ENCODE measurements at regions not wholly inside any gene's neighbourhood (a gene's known extent, or its start where the extent isn't known, plus 50 kb on each side); places are given as distances from the start of the nearest gene placed in this dataset.

DNA sequence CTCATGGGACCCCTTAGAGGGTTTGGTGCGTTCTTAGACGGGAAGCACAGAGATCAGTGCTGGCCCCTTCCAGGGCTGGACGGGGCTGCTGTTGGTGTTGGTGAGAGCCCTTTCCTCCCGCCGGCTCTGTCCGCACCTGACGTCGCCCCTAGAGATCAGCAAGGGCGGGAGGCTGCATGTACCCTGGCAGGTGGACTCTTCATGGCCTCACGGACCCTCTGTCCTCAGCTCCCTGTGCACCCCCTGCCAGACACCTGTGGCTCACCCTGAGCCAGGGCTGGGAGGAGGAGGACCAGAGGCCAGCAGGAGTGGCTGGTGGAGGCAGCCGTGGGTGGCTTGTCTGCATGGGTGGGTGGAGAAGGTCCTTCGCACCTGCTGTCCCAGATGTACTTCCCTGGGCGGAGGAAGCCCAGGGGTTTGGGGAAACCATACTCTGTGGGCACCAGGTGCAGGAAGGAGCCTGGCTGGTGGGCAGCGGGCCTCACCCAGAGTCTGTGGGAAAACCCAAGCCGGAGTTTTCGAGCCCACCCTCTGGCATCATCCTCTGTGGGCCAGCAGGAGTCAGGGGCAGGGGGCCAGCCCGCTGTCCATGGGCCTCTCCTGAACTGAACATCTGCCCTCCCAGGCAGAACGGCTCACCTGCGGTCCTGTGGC, 348.6 kb downstream of the SEC14L1 start:
- H3K4me2 ChIP-seq (ENCODE audit: low read length) = no peak overlapping the region
- no peak overlapping the region for H2AFZ ChIP-seq (ENCODE audit: low read depth, low read length)
- H3K36me3 ChIP-seq (replicated peaks; ENCODE audit: low read depth, low read length) = peaks cover 6% of the 10 kb centered on the region
- H3K27me3 ChIP-seq (ENCODE audit: low read depth, low read length) = no peaks in the 10 kb centered on the region
- no peak overlapping the region for H3K27ac ChIP-seq (ENCODE audit: low read length)
- H3K79me2 ChIP-seq (ENCODE audit: low read length) = no peaks in the 10 kb centered on the region
- peaks cover 6% of the 10 kb centered on the region for H3K4me1 ChIP-seq (ENCODE audit: low read length)
- H4K20me1 ChIP-seq (ENCODE audit: insufficient read depth, low read length) = no peaks in the 10 kb centered on the region
- H3K9me3 ChIP-seq (ENCODE audit: insufficient read depth, low read length) = no peaks in the 10 kb centered on the region
- TF ChIP-seq EZH2phosphoT487 (IDR thresholded peaks at IDR 0.05; ENCODE audit: low read depth) = no peak
- TF ChIP-seq CTCF (IDR thresholded peaks at IDR 0.05; ENCODE audit: low read depth, low read length) = no peak
- no peak overlapping the region for H3K4me3 ChIP-seq (ENCODE audit: low read length)
- no peak overlapping the region for H3K9ac ChIP-seq (ENCODE audit: low read length)

- no peaks in the 10 kb centered on the region for H3K27me3 ChIP-seq (ENCODE audit: low read depth, low read length)
- H3K36me3 ChIP-seq (replicated peaks; ENCODE audit: low read depth, low read length) = peaks cover 6% of the 10 kb centered on the region
- H3K4me3 ChIP-seq (ENCODE audit: low read length) = no peak overlapping the region
- 0 out of 2 replicates have a peak, but pooled peaks cover 2% of the 10 kb centered on the region for H4K20me1 ChIP-seq (ENCODE audit: insufficient read depth, low read length)
- no peak for TF ChIP-seq EZH2phosphoT487 (IDR thresholded peaks at IDR 0.05; ENCODE audit: low read depth)
- H2AFZ ChIP-seq (ENCODE audit: low read depth, low read length) = no peak overlapping the region
- H3K27ac ChIP-seq (ENCODE audit: low read length) = no peak overlapping the region
- no peaks in the 10 kb centered on the region for H3K9me3 ChIP-seq (ENCODE audit: insufficient read depth, low read length)
- no peak overlapping the region for H3K9ac ChIP-seq (ENCODE audit: low read length)
- H3K79me2 ChIP-seq (ENCODE audit: low read length) = no peaks in the 10 kb centered on the region
- H3K4me2 ChIP-seq (ENCODE audit: low read length) = no peak overlapping the region
- H3K4me1 ChIP-seq (ENCODE audit: low read length) = peaks cover 6% of the 10 kb centered on the region
Measured at GRCh38 chr17:77489893-77490255, 349.1 kb downstream of the SEC14L1 start.

DNA sequence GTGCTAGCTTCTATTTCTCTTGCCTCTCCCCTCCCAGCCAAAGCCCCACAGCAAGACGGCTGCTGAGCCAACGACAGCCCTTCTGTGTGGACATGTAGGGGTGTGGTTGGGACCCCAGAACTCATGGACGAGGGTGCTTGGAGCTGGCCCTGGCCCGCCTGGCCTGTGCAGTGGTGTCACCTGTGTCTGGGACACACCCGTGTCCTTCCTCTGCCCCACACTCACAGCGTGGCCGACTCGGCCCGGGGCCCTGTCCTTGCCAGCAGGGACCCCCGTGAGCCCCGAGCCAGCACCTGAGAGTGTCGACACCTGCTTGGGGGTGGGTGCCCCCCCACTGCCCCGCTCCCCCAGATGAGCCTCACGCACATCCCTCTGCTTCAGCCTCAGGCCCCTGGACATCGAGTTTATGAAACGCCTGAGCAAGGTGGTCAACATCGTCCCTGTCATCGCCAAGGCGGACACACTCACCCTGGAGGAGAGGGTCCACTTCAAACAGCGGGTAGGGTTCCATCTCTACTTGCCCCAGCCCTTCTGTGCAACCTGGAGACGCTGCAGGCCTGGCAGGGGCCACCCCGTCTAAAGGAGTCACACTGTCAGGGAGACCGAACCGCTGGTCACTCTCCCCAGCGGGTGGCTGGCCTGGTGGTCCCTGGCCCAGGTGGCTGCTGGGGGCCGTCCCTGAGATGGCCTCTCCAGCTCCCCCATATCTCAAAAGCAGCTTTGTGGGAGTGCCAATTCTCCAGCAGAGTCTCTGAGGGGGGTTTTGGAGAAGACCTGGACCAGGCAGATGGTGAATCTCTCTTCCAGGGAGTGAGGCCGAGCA, 349.8 kb downstream of the SEC14L1 start:
- Histone ChIP-seq H3K27me3 (ENCODE audit: low read depth, low read length) (no peaks in the 10 kb centered on the region), H3K79me2 (ENCODE audit: low read length) (no peaks in the 10 kb centered on the region), H4K20me1 (ENCODE audit: insufficient read depth, low read length) (0 out of 2 replicates have a peak, but pooled peaks cover 2% of the 10 kb centered on the region), H3K4me1 (ENCODE audit: low read length) (peaks cover 6% of the 10 kb centered on the region), H3K9me3 (ENCODE audit: insufficient read depth, low read length) (no peaks in the 10 kb centered on the region), H3K9ac (ENCODE audit: low read length) (no peak overlapping the region), H3K4me2 (ENCODE audit: low read length) (no peak overlapping the region), H2AFZ (ENCODE audit: low read depth, low read length) (no peak overlapping the region), H3K4me3 (ENCODE audit: low read length) (no peak overlapping the region), H3K36me3 (replicated peaks; ENCODE audit: low read depth, low read length) (peaks cover 6% of the 10 kb centered on the region), H3K27ac (ENCODE audit: low read length) (no peak overlapping the region)
- TF ChIP-seq EZH2phosphoT487 (IDR thresholded peaks at IDR 0.05; ENCODE audit: low read depth) (no peak), CTCF (IDR thresholded peaks at IDR 0.05; ENCODE audit: low read depth, low read length) (no peak)

GRCh38 chr17:77491921-77492445, 351.2 kb downstream of the SEC14L1 start:
- Histone ChIP-seq H3K9me3 (ENCODE audit: insufficient read depth, low read length) (no peaks in the 10 kb centered on the region), H3K27ac (ENCODE audit: low read length) (no peak overlapping the region), H2AFZ (ENCODE audit: low read depth, low read length) (no peak overlapping the region), H3K79me2 (ENCODE audit: low read length) (no peaks in the 10 kb centered on the region), H3K4me1 (ENCODE audit: low read length) (peaks cover 6% of the 10 kb centered on the region), H3K4me3 (ENCODE audit: low read length) (no peak overlapping the region), H3K36me3 (replicated peaks; ENCODE audit: low read depth, low read length) (peaks cover 6% of the 10 kb centered on the region), H3K4me2 (ENCODE audit: low read length) (peak overlapping the region; percentile 17; the same call in 1 of the 2 replicates), H3K27me3 (ENCODE audit: low read depth, low read length) (no peaks in the 10 kb centered on the region), H3K9ac (ENCODE audit: low read length) (no peak overlapping the region), H4K20me1 (ENCODE audit: insufficient read depth, low read length) (0 out of 2 replicates have a peak, but pooled peaks cover 2% of the 10 kb centered on the region)
- no peak for TF ChIP-seq CTCF (IDR thresholded peaks at IDR 0.05; ENCODE audit: low read depth, low read length)
- TF ChIP-seq EZH2phosphoT487 (IDR thresholded peaks at IDR 0.05; ENCODE audit: low read depth) = no peak

All from OCI-LY3 (cell line).